NOMO-1 (cell line): ENCODE measurements at regions not wholly inside any gene's neighbourhood (a gene's known extent, or its start where the extent isn't known, plus 50 kb on each side); places are given as distances from the start of the nearest gene placed in this dataset.
"Not testable (repeated sequence)": the region's sequence is repeated elsewhere in the genome, so short reads cannot be mapped to it uniquely, and the experiment has no call there.

Experiments
- DNase-seq, 2 experiments: peaks; one replicate each; lab custom pipeline; 2025; ENCODE audit not compliant: unreplicated experiment in 2 of 2; lab: John Stamatoyannopoulos, UW

GRCh38 chr3:21979706-21980105 is 228.7 kb upstream of the ZNF385D start:
- no peak for DNase-seq

DNA sequence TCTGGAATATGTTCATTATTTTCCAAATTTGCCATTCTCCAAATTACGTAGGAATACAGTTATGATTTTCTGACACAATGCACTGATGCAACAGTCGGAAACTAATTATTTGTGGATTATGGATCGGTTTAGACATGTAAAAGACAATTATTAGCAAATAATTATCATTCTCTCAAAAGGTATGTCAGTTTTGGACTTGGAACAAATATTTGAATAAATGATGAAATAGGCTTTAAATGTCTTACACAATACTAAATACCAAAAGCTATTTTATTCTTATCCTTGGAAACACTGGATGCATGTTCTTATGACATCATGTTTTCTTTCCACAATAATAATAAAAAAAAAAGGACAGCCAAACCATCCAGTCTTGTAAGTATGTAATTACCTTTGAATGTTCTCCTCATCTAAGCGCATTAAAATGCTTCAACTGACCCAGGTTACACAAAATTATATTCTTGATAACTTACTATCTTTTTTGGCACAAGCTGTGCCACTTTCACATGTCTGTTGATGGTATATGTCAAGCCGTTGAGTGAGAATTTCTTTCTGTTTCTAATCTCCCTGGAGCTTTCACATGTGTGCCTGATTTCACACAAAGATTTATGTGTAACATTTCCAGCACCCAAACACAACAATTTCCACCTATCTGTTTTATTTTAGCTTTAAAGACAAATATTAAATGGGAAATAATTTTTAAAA is 238.5 kb upstream of the ZNF385D start:
- no peak for DNase-seq

GRCh38 chr3:21991061-21991460 is 240.1 kb upstream of the ZNF385D start:
- no peak for DNase-seq

GRCh38 chr3:21995079-21995607 is 244.1 kb upstream of the ZNF385D start:
- no peak for DNase-seq

- peak; percentile 1 to 15 for DNase-seq
Observed at GRCh38 chr3:22007368-22007767, 256.4 kb upstream of the ZNF385D start.

GRCh38 chr3:22010997-22011396 is 260.0 kb upstream of the ZNF385D start:
- no peak for DNase-seq

GRCh38 chr3:22012471-22012870 is 261.5 kb upstream of the ZNF385D start:
- DNase-seq, result no peak

- no peak for DNase-seq
Observed at GRCh38 chr3:22013641-22014040, 262.6 kb upstream of the ZNF385D start.

- DNase-seq, result no peak
Observed at GRCh38 chr3:22016197-22016596, 265.2 kb upstream of the ZNF385D start.

- not testable (repeated sequence) for DNase-seq
Observed at GRCh38 chr3:22024638-22025037, 273.6 kb upstream of the ZNF385D start.

DNA sequence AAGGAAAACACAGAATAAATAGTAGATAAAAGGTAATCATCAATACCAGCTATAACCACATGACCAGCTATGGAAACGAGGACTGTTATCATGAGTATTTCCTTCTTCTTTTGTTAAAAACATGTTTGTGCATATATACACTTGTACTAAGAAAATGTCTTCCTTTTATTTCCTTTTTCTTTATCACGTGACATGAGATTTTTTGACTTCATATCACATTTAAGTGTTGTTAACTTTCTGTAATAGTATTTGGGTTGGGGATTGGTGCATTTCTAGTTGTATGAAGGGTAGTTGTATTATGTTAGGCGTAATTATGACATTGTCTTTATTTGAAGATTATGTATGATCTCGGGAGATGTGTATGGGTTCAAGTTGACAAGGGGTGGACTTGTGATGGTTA is 278.5 kb upstream of the ZNF385D start:
- DNase-seq, result no peak

DNA sequence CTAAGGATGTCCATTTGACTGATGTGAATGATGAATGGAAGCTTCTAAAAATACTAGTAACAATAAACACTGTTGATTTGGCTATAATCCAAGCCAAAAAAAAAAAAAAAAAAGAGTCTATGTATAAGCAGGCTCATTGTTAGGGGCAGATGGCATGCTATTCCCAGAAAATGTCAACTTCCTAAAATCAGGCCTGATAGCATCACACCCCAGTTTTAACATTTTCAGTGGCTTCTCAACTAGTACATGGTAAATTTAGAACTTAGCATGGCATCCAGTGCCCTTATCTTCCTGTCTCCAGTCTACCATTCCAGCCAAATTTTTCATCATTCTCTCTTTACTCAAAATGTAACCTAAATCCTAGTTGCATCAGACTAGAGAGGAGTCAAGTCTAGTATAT is 288.2 kb upstream of the ZNF385D start:
- no peak for DNase-seq

- DNase-seq, result no peak
Observed at GRCh38 chr3:22040150-22040549, 289.1 kb upstream of the ZNF385D start.

GRCh38 chr3:22045882-22046281 is 294.9 kb upstream of the ZNF385D start:
- DNase-seq, result no peak

DNA sequence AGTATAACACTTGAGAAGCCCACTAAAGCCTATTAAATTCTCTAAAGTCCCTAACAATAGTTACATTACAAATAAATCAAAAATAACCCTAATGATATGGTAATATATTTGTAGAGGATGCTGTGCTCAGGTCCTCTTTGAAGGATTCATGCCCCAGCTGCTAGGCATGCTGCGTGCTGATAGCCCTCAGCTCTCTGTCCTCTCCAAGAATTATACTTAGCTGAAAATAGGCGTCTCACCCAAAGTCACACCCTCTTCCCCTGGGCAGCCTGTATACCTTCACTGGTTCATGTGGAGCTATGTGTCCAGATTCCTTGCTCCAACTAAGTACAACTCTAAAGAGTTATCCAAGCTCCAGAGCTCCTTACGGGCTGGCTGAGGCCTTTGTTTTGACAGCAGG is 312.5 kb upstream of the ZNF385D start:
- no peak for DNase-seq

DNA sequence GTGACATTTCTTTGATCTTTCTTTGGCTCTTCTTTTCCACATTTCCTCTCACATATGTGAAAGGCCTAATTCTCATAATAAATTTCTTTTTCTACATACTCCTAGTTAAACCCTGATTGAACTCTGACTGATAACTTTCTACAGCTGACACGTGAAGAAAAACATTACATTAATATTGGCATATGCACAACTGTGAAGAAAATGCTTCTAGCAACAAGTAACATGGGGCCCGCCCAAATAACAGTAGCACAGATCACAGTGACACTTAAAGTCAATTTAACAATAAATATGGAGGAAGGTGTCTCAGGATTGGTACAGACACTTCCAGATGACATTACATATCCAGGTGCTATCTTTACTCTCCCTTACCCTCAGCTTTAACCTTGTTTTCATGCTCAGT is 317.6 kb upstream of the ZNF385D start:
- DNase-seq, result no peak

DNA sequence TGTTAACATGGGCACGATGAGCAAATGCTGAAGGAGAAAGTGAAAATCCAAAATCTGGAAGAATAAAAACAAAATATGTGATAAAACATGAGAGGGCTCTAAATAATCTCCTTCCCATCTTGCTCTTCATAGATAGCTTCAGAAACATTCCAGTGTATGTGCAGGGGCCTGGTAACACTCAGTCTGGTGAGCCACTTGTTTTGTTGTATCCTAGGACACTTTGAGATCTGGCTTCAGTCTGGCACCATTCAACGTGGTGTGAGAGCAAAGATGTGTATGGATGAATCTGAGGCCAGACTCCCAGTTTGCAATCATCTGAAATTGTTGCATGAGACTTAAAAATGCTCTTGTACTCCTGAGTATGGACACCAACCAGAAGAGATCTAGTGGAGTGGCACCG is 337.2 kb upstream of the ZNF385D start:
- DNase-seq, result no peak

GRCh38 chr3:22089284-22089683 is 338.3 kb upstream of the ZNF385D start:
- DNase-seq, result peak in 1 of 2 experiments; percentile 40

- DNase-seq, result no peak
Observed at GRCh38 chr3:22091329-22091728, 340.3 kb upstream of the ZNF385D start.

DNA sequence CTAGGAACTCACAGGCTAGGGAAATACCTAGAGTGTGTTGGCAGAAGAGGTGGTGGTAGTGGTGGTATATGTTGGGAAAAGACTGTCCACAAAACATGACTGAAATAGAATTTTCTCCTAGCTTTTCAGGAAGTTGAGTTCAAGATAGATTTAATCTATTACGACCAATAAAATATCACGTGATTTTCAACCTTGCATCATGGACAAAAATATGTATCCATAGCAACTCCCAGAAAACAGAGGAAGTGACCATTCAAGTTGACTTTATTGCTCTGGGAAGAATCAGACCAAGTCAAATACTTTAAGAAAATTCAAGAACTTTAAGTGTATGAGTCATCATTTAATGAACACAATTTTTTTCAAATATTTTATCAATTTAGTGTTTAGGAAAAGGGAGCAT is 347.0 kb upstream of the ZNF385D start:
- DNase-seq, result peak in 1 of 2 experiments; percentile 24

GRCh38 chr3:22101351-22101750 is 350.3 kb upstream of the ZNF385D start:
- DNase-seq, result peak; percentile 55 to 75

- no peak for DNase-seq
Observed at GRCh38 chr3:22101811-22102210, 350.8 kb upstream of the ZNF385D start.

GRCh38 chr3:22103423-22103822 is 352.4 kb upstream of the ZNF385D start:
- no peak for DNase-seq
